ENCODE measurements at regions not wholly inside any gene's neighbourhood (a gene's known extent, or its start where the extent isn't known, plus 50 kb on each side); places are given as distances from the start of the nearest gene placed in this dataset.

GRCh38 chr6:113326781-113327180 lies 530.4 kb upstream of the MARCKS start:
- no peak for DNase-seq

GRCh38 chr6:113328886-113329381 lies 528.2 kb upstream of the MARCKS start:
- peak; percentile 88 for DNase-seq

GRCh38 chr6:113329942-113330635 lies 527.1 kb upstream of the MARCKS start:
- DNase-seq = no peak

- DNase-seq = no peak
These were observed 526.6 kb upstream of the MARCKS start for GRCh38 chr6:113330636-113330946.

GRCh38 chr6:113331021-113331420 lies 526.1 kb upstream of the MARCKS start:
- no peak for DNase-seq

GRCh38 chr6:113338644-113339043 lies 518.5 kb upstream of the MARCKS start:
- no peak for DNase-seq

GRCh38 chr6:113339209-113339608 lies 517.9 kb upstream of the MARCKS start:
- DNase-seq = no peak

- DNase-seq = no peak
These were observed 516.8 kb upstream of the MARCKS start for GRCh38 chr6:113340371-113340770.

GRCh38 chr6:113343940-113344339 lies 513.2 kb upstream of the MARCKS start:
- DNase-seq = no peak

GRCh38 chr6:113344969-113345368 lies 512.2 kb upstream of the MARCKS start:
- no peak for DNase-seq

- DNase-seq = no peak
These were observed 509.7 kb upstream of the MARCKS start for GRCh38 chr6:113347436-113347835.

GRCh38 chr6:113350461-113350860 lies 506.7 kb upstream of the MARCKS start:
- DNase-seq = no peak

GRCh38 chr6:113351173-113351834 lies 505.8 kb upstream of the MARCKS start:
- peak; percentile 55 for DNase-seq

- no peak for DNase-seq
These were observed 504.9 kb upstream of the MARCKS start for GRCh38 chr6:113352029-113352801.

GRCh38 chr6:113352831-113353230 lies 504.3 kb upstream of the MARCKS start:
- DNase-seq = no peak

- DNase-seq = no peak
These were observed 503.8 kb upstream of the MARCKS start for GRCh38 chr6:113353392-113353791.

GRCh38 chr6:113354204-113354895 lies 502.8 kb upstream of the MARCKS start:
- DNase-seq = no peak

- no peak for DNase-seq
These were observed 501.0 kb upstream of the MARCKS start for GRCh38 chr6:113356139-113356538.

- DNase-seq = no peak
These were observed 500.1 kb upstream of the MARCKS start for GRCh38 chr6:113357041-113357440.

GRCh38 chr6:113358063-113358583 lies 499.0 kb upstream of the MARCKS start:
- DNase-seq = no peak

- DNase-seq = no peak
These were observed 497.7 kb upstream of the MARCKS start for GRCh38 chr6:113359155-113360140.

Measured in eye (tissue), 1 donor.